Keratinocyte (primary cell): ENCODE measurements at regions not wholly inside any gene's neighbourhood (a gene's known extent, or its start where the extent isn't known, plus 50 kb on each side); places are given as distances from the start of the nearest gene placed in this dataset.
A peak's percentile ranks its signal among the peaks of the same experiment; 100 is the strongest.

Source experiments
- DNase-seq: peaks from one replicate; pipeline ENCODE4 v3.0.0-alpha.2; 2011; ENCODE audit warnings: low read depth, missing footprints, low spot score
- FAIRE-seq: peaks from 2 replicates; lab custom pipeline; 2011; peaks lifted over from hg19 to GRCh38; lab: Jason Lieb, UNC
- H2AFZ ChIP-seq: 2 replicates; pipeline ENCODE4 v1.6.0; 2012; ENCODE audit warnings: low read length, control low read depth, inconsistent platforms; ENCODE audit not compliant: control insufficient read depth
- H3K27ac ChIP-seq: 2 replicates; pipeline ENCODE4 v1.5.1; 2011; ENCODE audit warnings: low read length; ENCODE audit not compliant: control insufficient read depth, insufficient read depth
- H3K27me3 ChIP-seq: 3 replicates; pipeline ENCODE4 v1.6.0; 2011; ENCODE audit warnings: low read length; ENCODE audit not compliant: control insufficient read depth, insufficient read depth; ENCODE audit errors: extremely low read depth
- H3K36me3 ChIP-seq, 2 experiments: 2 replicates in 1 of 2; 3 replicates in 1 of 2; pipeline ENCODE4 v1.5.1; 2011; ENCODE audit warnings: low read length in 2 of 2, mild to moderate bottlenecking in 1 of 2; ENCODE audit not compliant: control insufficient read depth in 2 of 2, insufficient read depth in 2 of 2; ENCODE audit errors: extremely low read depth in 1 of 2
- H3K4me1 ChIP-seq: 3 replicates; pipeline ENCODE4 v1.5.1; 2011; ENCODE audit warnings: low read length; ENCODE audit not compliant: control insufficient read depth, insufficient read depth; ENCODE audit errors: extremely low read depth
- H3K4me2 ChIP-seq: 3 replicates; pipeline ENCODE4 v1.6.0; 2011; ENCODE audit warnings: low read depth, low read length; ENCODE audit not compliant: control insufficient read depth, insufficient read depth; ENCODE audit errors: extremely low read depth
- H3K4me3 ChIP-seq, 3 experiments: fragments of 200-600 bp in 1 of 3; sonication (generic) in 1 of 3; 2 replicates in 2 of 3; 3 replicates in 1 of 3; pipeline ENCODE4 v1.5.1; 2011 to 2016; ENCODE audit warnings: low read length in 3 of 3, mild to moderate bottlenecking in 3 of 3, control low read depth in 2 of 3, inconsistent platforms in 1 of 3, low read depth in 1 of 3, mixed read lengths in 1 of 3, mixed run types in 1 of 3, moderate library complexity in 1 of 3; ENCODE audit not compliant: control insufficient read depth in 2 of 3, insufficient read depth in 2 of 3; ENCODE audit errors: extremely low read depth in 1 of 3
- H3K79me2 ChIP-seq: 2 replicates; pipeline ENCODE4 v1.6.0; 2012; ENCODE audit warnings: low read length; ENCODE audit not compliant: control insufficient read depth, insufficient read depth
- H3K9ac ChIP-seq: 3 replicates; pipeline ENCODE4 v1.6.0; 2011; ENCODE audit warnings: low read length; ENCODE audit not compliant: control insufficient read depth, insufficient read depth; ENCODE audit errors: extremely low read depth
- H3K9me1 ChIP-seq: 3 replicates; pipeline ENCODE4 v1.6.0; 2011; ENCODE audit warnings: low read length; ENCODE audit not compliant: control insufficient read depth, insufficient read depth; ENCODE audit errors: extremely low read depth
- H3K9me3 ChIP-seq: 2 replicates; pipeline ENCODE4 v1.5.1; 2012; ENCODE audit warnings: low read depth, low read length; ENCODE audit not compliant: control insufficient read depth
- H4K20me1 ChIP-seq: 3 replicates; pipeline ENCODE4 v1.6.0; 2011; ENCODE audit warnings: low read length; ENCODE audit not compliant: control insufficient read depth, insufficient read depth; ENCODE audit errors: extremely low read depth
- CTCF ChIP-seq, 3 experiments: IDR thresholded peaks in 1 of 3; conservative IDR thresholded peaks in 1 of 3; optimal IDR thresholded peaks in 1 of 3; 2 replicates in 2 of 3; 3 replicates in 1 of 3; pipeline versions ENCODE3 to v1.5.1; 2011; ENCODE audit warnings: low read length in 3 of 3, mild to moderate bottlenecking in 3 of 3, moderate library complexity in 2 of 3, control low read depth in 1 of 3, inconsistent platforms in 1 of 3; ENCODE audit not compliant: insufficient read depth in 2 of 3; ENCODE audit errors: extremely low read depth in 1 of 3
- EZH2 ChIP-seq: IDR thresholded peaks from one replicate; pipeline ENCODE4 v1.6.1; 2012; ENCODE audit warnings: inconsistent platforms, mild to moderate bottlenecking, low read length, moderate library complexity
- dilution Hi-C: fragments of 300-500 bp; cut with MboI; formaldehyde crosslinking; loops from one replicate; pipeline ENCODE4 v1.7.0; 2020; ENCODE audit warnings: low sequenced_read_pairs; ENCODE audit not compliant: extremely low pct_ligation_motif_present

DNA sequence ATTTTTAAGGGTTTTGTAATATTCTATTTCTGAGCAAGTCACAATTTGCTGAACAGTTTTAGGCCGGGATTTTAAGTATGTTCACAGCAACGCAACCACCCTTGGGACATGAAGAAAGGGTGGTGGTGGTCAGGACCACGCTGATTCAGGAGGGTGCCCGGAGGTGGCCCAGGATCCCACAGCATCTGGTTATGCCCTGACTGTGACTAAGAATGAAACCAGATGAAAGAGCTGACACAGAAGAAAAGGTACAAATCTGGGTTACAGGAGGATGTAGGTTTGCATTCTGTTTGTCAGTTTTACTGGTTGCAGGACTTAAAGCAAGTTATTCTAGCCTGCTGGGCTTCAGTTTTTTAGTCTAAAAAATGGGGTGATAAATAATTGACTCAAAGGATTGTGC lies 279.7 kb downstream of the CCSER2 start:
- Histone ChIP-seq H3K4me3 (no peak overlapping the region), H3K27ac (no peak overlapping the region), H3K27me3 (no peaks in the 10 kb centered on the region), H3K79me2 (no peaks in the 10 kb centered on the region), H3K36me3 (no peaks in the 10 kb centered on the region), H4K20me1 (no peaks in the 10 kb centered on the region), H3K9me3 (no peaks in the 10 kb centered on the region), H2AFZ (no peak overlapping the region), H3K9ac (no peak overlapping the region), H3K4me1 (no peaks in the 10 kb centered on the region), H3K4me2 (no peak overlapping the region), H3K9me1 (no peaks in the 10 kb centered on the region)
- dilution Hi-C loops = no loop called here
- FAIRE-seq (no peak), DNase-seq (no peak)
- TF ChIP-seq CTCF (optimal IDR thresholded peaks at IDR 0.05 in 1 of 3, IDR thresholded peaks at IDR 0.05 in 1 of 3, conservative IDR thresholded peaks at IDR 0.05 in 1 of 3; ENCODE audit: extremely low read depth in 1 of 3, insufficient read depth in 2 of 3, low read length in 3 of 3) (no peak), EZH2 (no peak)

- FAIRE-seq = no peak
- Histone ChIP-seq H3K9me3 (no peaks in the 10 kb centered on the region), H3K79me2 (no peaks in the 10 kb centered on the region), H3K9me1 (no peaks in the 10 kb centered on the region), H3K27ac (no peak overlapping the region), H3K4me1 (no peaks in the 10 kb centered on the region), H3K4me2 (no peak overlapping the region), H3K36me3 (no peaks in the 10 kb centered on the region), H4K20me1 (no peaks in the 10 kb centered on the region), H2AFZ (no peak overlapping the region), H3K9ac (no peak overlapping the region), H3K4me3 (no peak overlapping the region), H3K27me3 (no peaks in the 10 kb centered on the region)
- TF ChIP-seq EZH2 (no peak), CTCF (optimal IDR thresholded peaks at IDR 0.05 in 1 of 3, IDR thresholded peaks at IDR 0.05 in 1 of 3, conservative IDR thresholded peaks at IDR 0.05 in 1 of 3; ENCODE audit: extremely low read depth in 1 of 3, insufficient read depth in 2 of 3, low read length in 3 of 3) (peak; percentile 34 to 72 (median 71))
- dilution Hi-C loops = no loop called here
- peak; percentile 4 for DNase-seq
Observed at GRCh38 chr10:84613336-84614021, 285.1 kb downstream of the CCSER2 start.
